ENCODE measurements at regions not wholly inside any gene's neighbourhood (a gene's known extent, or its start where the extent isn't known, plus 50 kb on each side); places are given as distances from the start of the nearest gene placed in this dataset.

DNA sequence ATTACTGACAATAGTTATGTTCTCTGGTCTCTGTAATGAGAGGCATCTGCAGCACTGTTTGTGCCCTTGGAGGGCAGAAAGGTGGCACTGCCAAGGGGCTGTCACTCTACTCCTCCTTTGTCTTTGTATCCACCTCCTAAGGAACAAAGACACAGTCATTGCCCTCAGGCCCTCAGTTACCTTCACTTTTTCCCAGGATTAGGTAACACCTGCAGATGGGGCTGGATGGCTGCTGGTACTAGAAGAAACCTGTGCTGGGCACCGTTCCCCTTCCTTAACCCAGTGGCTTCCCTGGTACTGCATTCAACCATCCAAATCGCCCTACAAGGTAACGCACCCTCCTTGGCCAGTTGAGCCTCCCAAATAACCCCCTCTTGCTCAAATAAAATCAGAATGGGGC is 246.9 kb upstream of the NEBL start:
- TF ChIP-seq, protein P1, sequence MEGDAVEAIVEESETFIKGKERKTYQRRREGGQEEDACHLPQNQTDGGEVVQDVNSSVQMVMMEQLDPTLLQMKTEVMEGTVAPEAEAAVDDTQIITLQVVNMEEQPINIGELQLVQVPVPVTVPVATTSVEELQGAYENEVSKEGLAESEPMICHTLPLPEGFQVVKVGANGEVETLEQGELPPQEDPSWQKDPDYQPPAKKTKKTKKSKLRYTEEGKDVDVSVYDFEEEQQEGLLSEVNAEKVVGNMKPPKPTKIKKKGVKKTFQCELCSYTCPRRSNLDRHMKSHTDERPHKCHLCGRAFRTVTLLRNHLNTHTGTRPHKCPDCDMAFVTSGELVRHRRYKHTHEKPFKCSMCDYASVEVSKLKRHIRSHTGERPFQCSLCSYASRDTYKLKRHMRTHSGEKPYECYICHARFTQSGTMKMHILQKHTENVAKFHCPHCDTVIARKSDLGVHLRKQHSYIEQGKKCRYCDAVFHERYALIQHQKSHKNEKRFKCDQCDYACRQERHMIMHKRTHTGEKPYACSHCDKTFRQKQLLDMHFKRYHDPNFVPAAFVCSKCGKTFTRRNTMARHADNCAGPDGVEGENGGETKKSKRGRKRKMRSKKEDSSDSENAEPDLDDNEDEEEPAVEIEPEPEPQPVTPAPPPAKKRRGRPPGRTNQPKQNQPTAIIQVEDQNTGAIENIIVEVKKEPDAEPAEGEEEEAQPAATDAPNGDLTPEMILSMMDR (IDR thresholded peaks at IDR 0.05) = no peak
- TF ChIP-seq POLR2A (IDR thresholded peaks at IDR 0.05) = no peak
